ENCODE measurements at regions not wholly inside any gene's neighbourhood (a gene's known extent, or its start where the extent isn't known, plus 50 kb on each side); places are given as distances from the start of the nearest gene placed in this dataset.

GRCh38 chr14:30786701-30787100, 87.7 kb upstream of the COCH start:
- Histone ChIP-seq H2AFZ (ENCODE audit: low read length) (no peak overlapping the region), H3K9me2 (replicated peaks; ENCODE audit: low read depth, low read length) (no peaks in the 10 kb centered on the region), H3K4me2 (ENCODE audit: low read depth, low read length, poor library complexity, severe bottlenecking) (no peak overlapping the region), H4K20me1 (ENCODE audit: insufficient read depth, low read length, poor library complexity, severe bottlenecking) (no peaks in the 10 kb centered on the region), H3K79me2 (ENCODE audit: insufficient read depth, low read length) (no peaks in the 10 kb centered on the region), H3K9ac (ENCODE audit: low read depth, low read length, poor library complexity, severe bottlenecking) (no peak overlapping the region), H3F3A (ENCODE audit: low read depth) (no peaks in the 10 kb centered on the region), H3K4me3 (ENCODE audit: low read length, poor library complexity, severe bottlenecking) (no peak overlapping the region), H3K9me3 (ENCODE audit: insufficient read depth, low read depth, low read length) (no peaks in the 10 kb centered on the region), H3K36me3 (ENCODE audit: insufficient read depth, low read length) (no peaks in the 10 kb centered on the region), H3K4me1 (ENCODE audit: insufficient read depth, low read length, poor library complexity, severe bottlenecking) (no peaks in the 10 kb centered on the region), H3K27me3 (ENCODE audit: insufficient read depth, low read length, poor library complexity, severe bottlenecking) (no peaks in the 10 kb centered on the region)
- TF ChIP-seq CTCF (conservative IDR thresholded peaks at IDR 0.05; ENCODE audit: low read length) (no peak), EZH2phosphoT487 (IDR thresholded peaks at IDR 0.05; ENCODE audit: borderline replicate concordance) (no peak)

- Histone ChIP-seq H3K9me3 (ENCODE audit: insufficient read depth, low read depth, low read length) (0 out of 2 replicates have a peak, but pooled peaks cover 3% of the 10 kb centered on the region), H3K9me2 (replicated peaks; ENCODE audit: low read depth, low read length) (no peaks in the 10 kb centered on the region), H3K27me3 (ENCODE audit: insufficient read depth, low read length, poor library complexity, severe bottlenecking) (no peaks in the 10 kb centered on the region), H3K4me3 (ENCODE audit: low read length, poor library complexity, severe bottlenecking) (no peak overlapping the region), H3K4me1 (ENCODE audit: insufficient read depth, low read length, poor library complexity, severe bottlenecking) (no peaks in the 10 kb centered on the region), H3K79me2 (ENCODE audit: insufficient read depth, low read length) (no peaks in the 10 kb centered on the region), H3K4me2 (ENCODE audit: low read depth, low read length, poor library complexity, severe bottlenecking) (no peak overlapping the region), H4K20me1 (ENCODE audit: insufficient read depth, low read length, poor library complexity, severe bottlenecking) (no peaks in the 10 kb centered on the region), H3K9ac (ENCODE audit: low read depth, low read length, poor library complexity, severe bottlenecking) (no peak overlapping the region), H3K36me3 (ENCODE audit: insufficient read depth, low read length) (no peaks in the 10 kb centered on the region), H2AFZ (ENCODE audit: low read length) (no peak overlapping the region), H3F3A (ENCODE audit: low read depth) (no peaks in the 10 kb centered on the region)
- TF ChIP-seq EZH2phosphoT487 (IDR thresholded peaks at IDR 0.05; ENCODE audit: borderline replicate concordance) (no peak), CTCF (conservative IDR thresholded peaks at IDR 0.05; ENCODE audit: low read length) (no peak)
These were observed 83.5 kb upstream of the COCH start for GRCh38 chr14:30790827-30791226.

GRCh38 chr14:30791522-30792351, 82.6 kb upstream of the COCH start:
- no peaks in the 10 kb centered on the region for H3K27me3 ChIP-seq (ENCODE audit: insufficient read depth, low read length, poor library complexity, severe bottlenecking)
- H3K9ac ChIP-seq (ENCODE audit: low read depth, low read length, poor library complexity, severe bottlenecking) = no peak overlapping the region
- no peaks in the 10 kb centered on the region for H3K79me2 ChIP-seq (ENCODE audit: insufficient read depth, low read length)
- 0 out of 2 replicates have a peak, but pooled peaks cover 3% of the 10 kb centered on the region for H3K9me3 ChIP-seq (ENCODE audit: insufficient read depth, low read depth, low read length)
- no peak overlapping the region for H2AFZ ChIP-seq (ENCODE audit: low read length)
- no peak overlapping the region for H3K4me3 ChIP-seq (ENCODE audit: low read length, poor library complexity, severe bottlenecking)
- H3K4me1 ChIP-seq (ENCODE audit: insufficient read depth, low read length, poor library complexity, severe bottlenecking) = no peaks in the 10 kb centered on the region
- TF ChIP-seq EZH2phosphoT487 (IDR thresholded peaks at IDR 0.05; ENCODE audit: borderline replicate concordance) = no peak
- no peak for TF ChIP-seq CTCF (conservative IDR thresholded peaks at IDR 0.05; ENCODE audit: low read length)
- H3K4me2 ChIP-seq (ENCODE audit: low read depth, low read length, poor library complexity, severe bottlenecking) = no peak overlapping the region
- H3K36me3 ChIP-seq (ENCODE audit: insufficient read depth, low read length) = no peaks in the 10 kb centered on the region
- H3K9me2 ChIP-seq (replicated peaks; ENCODE audit: low read depth, low read length) = no peaks in the 10 kb centered on the region
- H3F3A ChIP-seq (ENCODE audit: low read depth) = no peaks in the 10 kb centered on the region
- H4K20me1 ChIP-seq (ENCODE audit: insufficient read depth, low read length, poor library complexity, severe bottlenecking) = no peaks in the 10 kb centered on the region
